H1 (cell line): ENCODE measurements at regions not wholly inside any gene's neighbourhood (a gene's known extent, or its start where the extent isn't known, plus 50 kb on each side); places are given as distances from the start of the nearest gene placed in this dataset.

Experiments
- EZH2 ChIP-seq: fragments of 200-600 bp; sonication (generic); IDR thresholded peaks from 2 replicates; pipeline ENCODE4 v1.7.1; 2012; ENCODE audit warnings: low read depth, mild to moderate bottlenecking, moderate library complexity, low read length, inconsistent platforms; ENCODE audit not compliant: severe bottlenecking
- GABPA ChIP-seq: IDR thresholded peaks from 2 replicates; pipeline ENCODE4 v1.6.1; 2011; ENCODE audit warnings: mild to moderate bottlenecking, low read length, moderate library complexity, borderline replicate concordance; ENCODE audit not compliant: insufficient read depth
- GTF2F1 ChIP-seq: IDR thresholded peaks from 2 replicates; pipeline ENCODE4 v1.6.1; 2012; ENCODE audit warnings: low read depth, low read length, improper control_type of control experiment, borderline replicate concordance
- KDM5A ChIP-seq: fragments of 200-600 bp; IDR thresholded peaks from 2 replicates; pipeline ENCODE4 v1.7.1; 2012; ENCODE audit warnings: mild to moderate bottlenecking, low read length, inconsistent platforms, mixed read lengths
- MAX ChIP-seq: IDR thresholded peaks from 2 replicates; pipeline ENCODE4 v1.6.1; 2012; ENCODE audit warnings: inconsistent platforms
- PHF8 ChIP-seq: fragments of 200-600 bp; sonication (generic); conservative IDR thresholded peaks from 2 replicates; pipeline ENCODE4 v1.7.1; 2012; ENCODE audit warnings: low read depth, mild to moderate bottlenecking, inconsistent platforms, low read length, moderate library complexity
- POLR2A ChIP-seq, 2 experiments: IDR thresholded peaks; 1 replicate in 1 of 2; 2 replicates in 1 of 2; pipeline ENCODE4 v1.6.1; 2011; ENCODE audit warnings: low read depth in 2 of 2, low read length in 2 of 2, mild to moderate bottlenecking in 2 of 2; ENCODE audit errors: control extremely low read depth in 1 of 2
- POLR2AphosphoS5 ChIP-seq: IDR thresholded peaks from 2 replicates; pipeline ENCODE4 v1.6.1; 2011; ENCODE audit warnings: low read depth, low read length
- POU5F1 ChIP-seq: IDR thresholded peaks from 2 replicates; pipeline ENCODE4 v1.6.1; 2011; ENCODE audit warnings: low read depth, mild to moderate bottlenecking, low read length, moderate library complexity
- RAD21 ChIP-seq, 2 experiments: IDR thresholded peaks in 1 of 2; conservative IDR thresholded peaks in 1 of 2; 2 replicates each; pipeline ENCODE4 v1.6.1; 2011; ENCODE audit warnings: low read depth in 2 of 2, low read length in 2 of 2, improper control_type of control experiment in 1 of 2, inconsistent platforms in 1 of 2, mild to moderate bottlenecking in 1 of 2, moderate library complexity in 1 of 2
- RFX5 ChIP-seq: IDR thresholded peaks from 2 replicates; pipeline ENCODE4 v1.6.1; 2011; ENCODE audit warnings: low read depth, low read length, improper control_type of control experiment, borderline replicate concordance
- SIN3A ChIP-seq, 2 experiments: IDR thresholded peaks in 1 of 2; conservative IDR thresholded peaks in 1 of 2; 2 replicates each; pipeline ENCODE4 v1.6.1; 2011 to 2012; ENCODE audit warnings: low read length in 2 of 2, improper control_type of control experiment in 1 of 2, low read depth in 1 of 2, mild to moderate bottlenecking in 1 of 2
- TBP ChIP-seq: IDR thresholded peaks from 2 replicates; pipeline ENCODE4 v1.6.1; 2011; ENCODE audit warnings: low read depth, low read length, improper control_type of control experiment
- TF ChIP-seq, protein P1 (sequence below), 3 experiments: IDR thresholded peaks; 1 replicate in 2 of 3; 2 replicates in 1 of 3; pipeline versions ENCODE4 v1.5.1 to v1.6.1; 2011; ENCODE audit warnings: low read length in 3 of 3, mild to moderate bottlenecking in 3 of 3, inconsistent platforms in 2 of 3, low read depth in 1 of 3, moderate library complexity in 1 of 3; ENCODE audit not compliant: insufficient read depth in 1 of 3; ENCODE audit errors: control extremely low read depth in 1 of 3

DNA sequence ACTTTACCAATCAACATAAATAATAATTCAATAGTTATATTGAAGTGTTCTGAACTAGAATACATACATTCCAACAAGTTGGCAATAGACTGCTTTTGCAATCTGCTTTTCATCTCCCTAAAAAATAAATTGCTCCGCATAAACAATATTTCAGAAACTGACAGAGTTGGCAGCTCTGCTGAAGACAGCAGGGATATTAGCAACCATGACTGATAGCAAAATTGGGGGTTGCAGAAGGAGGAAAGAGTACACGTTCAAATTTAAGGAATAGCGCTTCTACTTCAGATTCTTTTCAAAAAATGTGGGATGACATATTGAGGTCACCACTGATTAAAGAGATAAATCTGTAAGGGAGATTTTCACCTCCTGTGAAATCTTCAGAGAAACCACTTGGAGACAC is 521.2 kb downstream of the DTWD2 start:
- TF ChIP-seq, protein P1, sequence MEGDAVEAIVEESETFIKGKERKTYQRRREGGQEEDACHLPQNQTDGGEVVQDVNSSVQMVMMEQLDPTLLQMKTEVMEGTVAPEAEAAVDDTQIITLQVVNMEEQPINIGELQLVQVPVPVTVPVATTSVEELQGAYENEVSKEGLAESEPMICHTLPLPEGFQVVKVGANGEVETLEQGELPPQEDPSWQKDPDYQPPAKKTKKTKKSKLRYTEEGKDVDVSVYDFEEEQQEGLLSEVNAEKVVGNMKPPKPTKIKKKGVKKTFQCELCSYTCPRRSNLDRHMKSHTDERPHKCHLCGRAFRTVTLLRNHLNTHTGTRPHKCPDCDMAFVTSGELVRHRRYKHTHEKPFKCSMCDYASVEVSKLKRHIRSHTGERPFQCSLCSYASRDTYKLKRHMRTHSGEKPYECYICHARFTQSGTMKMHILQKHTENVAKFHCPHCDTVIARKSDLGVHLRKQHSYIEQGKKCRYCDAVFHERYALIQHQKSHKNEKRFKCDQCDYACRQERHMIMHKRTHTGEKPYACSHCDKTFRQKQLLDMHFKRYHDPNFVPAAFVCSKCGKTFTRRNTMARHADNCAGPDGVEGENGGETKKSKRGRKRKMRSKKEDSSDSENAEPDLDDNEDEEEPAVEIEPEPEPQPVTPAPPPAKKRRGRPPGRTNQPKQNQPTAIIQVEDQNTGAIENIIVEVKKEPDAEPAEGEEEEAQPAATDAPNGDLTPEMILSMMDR (IDR thresholded peaks at IDR 0.05; ENCODE audit: control extremely low read depth in 1 of 3, insufficient read depth in 1 of 3, low read depth in 1 of 3, low read length in 3 of 3): no peak
- TF ChIP-seq KDM5A: no peak
- TF ChIP-seq TBP: no peak
- no peak for TF ChIP-seq RFX5
- TF ChIP-seq MAX: no peak
- no peak for TF ChIP-seq SIN3A (conservative IDR thresholded peaks at IDR 0.05 in 1 of 2, IDR thresholded peaks at IDR 0.05 in 1 of 2; ENCODE audit: low read depth in 1 of 2, low read length in 2 of 2)
- TF ChIP-seq POLR2A (IDR thresholded peaks at IDR 0.05; ENCODE audit: control extremely low read depth in 1 of 2, low read depth in 2 of 2, low read length in 2 of 2): no peak
- TF ChIP-seq PHF8: no peak
- no peak for TF ChIP-seq GTF2F1
- no peak for TF ChIP-seq EZH2
- TF ChIP-seq GABPA: no peak
- TF ChIP-seq RAD21 (IDR thresholded peaks at IDR 0.05 in 1 of 2, conservative IDR thresholded peaks at IDR 0.05 in 1 of 2; ENCODE audit: low read depth in 2 of 2, low read length in 2 of 2): no peak
- no peak for TF ChIP-seq POLR2AphosphoS5
- TF ChIP-seq POU5F1: no peak
